Endothelial cell of umbilical vein (primary cell): ENCODE measurements at regions not wholly inside any gene's neighbourhood (a gene's known extent, or its start where the extent isn't known, plus 50 kb on each side); places are given as distances from the start of the nearest gene placed in this dataset.

ENCODE experiments used
- BruUV-seq: library from RNA; stranded (reverse); fragments of 400-500 nt; replicated peaks from 2 replicates; lab custom pipeline; 2021; lab: Mats Ljungman, UMichigan
- CTCF ChIA-PET: fragments of 300-600, 350-600 bp; sonication (Branson Sonifier 250); formaldehyde crosslinking; loops from one replicate; lab custom pipeline; 2021; ENCODE audit warnings: antibody characterized with exemption, inconsistent platforms; lab: Charles Lee
- POLR2A ChIA-PET: fragments of 300-600, 350-600 bp; sonication (Branson Sonifier 250); formaldehyde crosslinking; loops from one replicate; lab custom pipeline; 2021; ENCODE audit warnings: antibody characterized with exemption, inconsistent platforms; lab: Charles Lee
- DNase-seq: peaks from one replicate; pipeline ENCODE4 v3.0.0-alpha.2; 2011; ENCODE audit warnings: low read depth, low spot score
- FAIRE-seq: peaks from 2 replicates; lab custom pipeline; 2011; peaks lifted over from hg19 to GRCh38; lab: Jason Lieb, UNC
- H2AFZ ChIP-seq: 2 replicates; pipeline ENCODE4 v1.6.0; 2012; ENCODE audit warnings: low read depth, low read length, control low read depth, inconsistent platforms
- H3K27ac ChIP-seq: 2 replicates; pipeline ENCODE4 v1.5.1; 2011; ENCODE audit warnings: low read depth, mild to moderate bottlenecking, control low read depth, low read length, moderate library complexity; ENCODE audit not compliant: insufficient read depth
- H3K27me3 ChIP-seq, 2 experiments: 2 replicates each; pipeline versions ENCODE4 v1.6.0 to v1.6.1; 2011; ENCODE audit warnings: low read length in 2 of 2, mixed read lengths in 1 of 2; ENCODE audit not compliant: control insufficient read depth in 2 of 2, insufficient read depth in 2 of 2
- H3K36me3 ChIP-seq, 2 experiments: 2 replicates in 1 of 2; 3 replicates in 1 of 2; pipeline ENCODE4 v1.5.1; 2011; ENCODE audit warnings: low read length in 2 of 2, mild to moderate bottlenecking in 1 of 2, moderate library complexity in 1 of 2; ENCODE audit not compliant: control insufficient read depth in 2 of 2, insufficient read depth in 2 of 2; ENCODE audit errors: extremely low read depth in 1 of 2
- H3K4me1 ChIP-seq: 3 replicates; pipeline ENCODE4 v1.5.1; 2011; ENCODE audit warnings: mild to moderate bottlenecking, low read length; ENCODE audit not compliant: control insufficient read depth, insufficient read depth; ENCODE audit errors: extremely low read depth
- H3K4me2 ChIP-seq: 2 replicates; pipeline ENCODE4 v1.6.1; 2011; ENCODE audit warnings: low read length, control low read depth, mixed read lengths; ENCODE audit not compliant: insufficient read depth
- H3K4me3 ChIP-seq, 3 experiments: fragments of 200-600 bp in 1 of 3; sonication (generic), shearing (Covaris generic) in 1 of 3; replicated peaks in 1 of 3; 2 replicates each; pipeline ENCODE4 v1.5.1; 2011 to 2016; ENCODE audit warnings: control low read depth in 3 of 3, low read length in 3 of 3, mild to moderate bottlenecking in 2 of 3, inconsistent platforms in 1 of 3, low read depth in 1 of 3, moderate library complexity in 1 of 3; ENCODE audit not compliant: insufficient read depth in 1 of 3
- H3K79me2 ChIP-seq: 2 replicates; pipeline ENCODE4 v1.6.0; 2012; ENCODE audit warnings: low read length, inconsistent platforms; ENCODE audit not compliant: control insufficient read depth, insufficient read depth
- H3K9ac ChIP-seq: replicated peaks from 2 replicates; pipeline ENCODE3; 2011; ENCODE audit warnings: low read length, control low read depth; ENCODE audit not compliant: insufficient read depth; ENCODE audit errors: extremely low read depth
- H3K9me1 ChIP-seq: replicated peaks from 3 replicates; pipeline ENCODE4 v1.6.0; 2011; ENCODE audit warnings: mild to moderate bottlenecking, low read length; ENCODE audit not compliant: control insufficient read depth, insufficient read depth; ENCODE audit errors: extremely low read depth
- H3K9me3 ChIP-seq: replicated peaks from 2 replicates; pipeline ENCODE4 v1.5.1; 2012; ENCODE audit warnings: low read length, inconsistent platforms; ENCODE audit not compliant: control insufficient read depth, insufficient read depth
- H4K20me1 ChIP-seq: replicated peaks from 2 replicates; pipeline ENCODE3; 2011; ENCODE audit warnings: mild to moderate bottlenecking, low read length; ENCODE audit not compliant: control insufficient read depth, insufficient read depth; ENCODE audit errors: extremely low read depth
- EZH2 ChIP-seq: IDR thresholded peaks from 2 replicates; pipeline ENCODE4 v1.6.1; 2012; ENCODE audit warnings: borderline replicate concordance, low read depth, mild to moderate bottlenecking, moderate library complexity, low read length, inconsistent platforms; ENCODE audit not compliant: severe bottlenecking
- FOS ChIP-seq: IDR thresholded peaks from 2 replicates; pipeline ENCODE4 v1.6.1; 2011; ENCODE audit warnings: mild to moderate bottlenecking, low read length, moderate library complexity, borderline replicate concordance; ENCODE audit not compliant: insufficient read depth
- GATA2 ChIP-seq: IDR thresholded peaks from 2 replicates; pipeline ENCODE4 v1.7.0; 2011; ENCODE audit warnings: low read depth, mild to moderate bottlenecking, moderate library complexity, mixed read lengths, low read length; ENCODE audit not compliant: insufficient read length, insufficient read depth
- JUN ChIP-seq: IDR thresholded peaks from 2 replicates; pipeline ENCODE4 v1.6.1; 2011; ENCODE audit warnings: borderline replicate concordance, low read depth; ENCODE audit not compliant: insufficient read length, insufficient read depth
- MYC ChIP-seq: IDR thresholded peaks from one replicate; pipeline ENCODE4 v1.6.1; 2011; ENCODE audit warnings: mild to moderate bottlenecking, low read depth, low read length
- POLR2A ChIP-seq: IDR thresholded peaks from 2 replicates; pipeline ENCODE4 v1.6.1; 2012; ENCODE audit warnings: low read depth, mild to moderate bottlenecking, control low read depth, low read length
- POLR2AphosphoS5 ChIP-seq: IDR thresholded peaks from 2 replicates; pipeline ENCODE4 v1.6.1; 2012; ENCODE audit warnings: low read depth, mild to moderate bottlenecking, control low read depth, low read length, moderate library complexity; ENCODE audit not compliant: insufficient read depth
- dilution Hi-C: fragments of 300-500 bp; cut with MboI; formaldehyde crosslinking; loops from one replicate; pipeline ENCODE4 v1.15.0; 2019; ENCODE audit warnings: low sequenced_read_pairs; ENCODE audit not compliant: extremely low pct_ligation_motif_present
- intact Hi-C: fragments of 100-400 bp; cut with micrococcal nuclease; formaldehyde crosslinking; loops from one replicate; pipeline ENCODE4 v1.10.0; 2022
- TF ChIP-seq, protein P1 (sequence below), 2 donors: IDR thresholded peaks; 1 replicate in 1 of 2; 2 replicates in 1 of 2; pipeline ENCODE4 v1.5.1; 2011; ENCODE audit warnings: low read length in 2 of 2, mild to moderate bottlenecking in 2 of 2, moderate library complexity in 2 of 2, control low read depth in 1 of 2, inconsistent platforms in 1 of 2, low read depth in 1 of 2; ENCODE audit not compliant: insufficient read depth in 1 of 2; ENCODE audit errors: extremely low read depth in 1 of 2
- TF ChIP-seq, protein P2 (sequence below): IDR thresholded peaks from 2 replicates; pipeline ENCODE4 v1.6.1; 2011; ENCODE audit not compliant: insufficient read depth, insufficient read length

DNA sequence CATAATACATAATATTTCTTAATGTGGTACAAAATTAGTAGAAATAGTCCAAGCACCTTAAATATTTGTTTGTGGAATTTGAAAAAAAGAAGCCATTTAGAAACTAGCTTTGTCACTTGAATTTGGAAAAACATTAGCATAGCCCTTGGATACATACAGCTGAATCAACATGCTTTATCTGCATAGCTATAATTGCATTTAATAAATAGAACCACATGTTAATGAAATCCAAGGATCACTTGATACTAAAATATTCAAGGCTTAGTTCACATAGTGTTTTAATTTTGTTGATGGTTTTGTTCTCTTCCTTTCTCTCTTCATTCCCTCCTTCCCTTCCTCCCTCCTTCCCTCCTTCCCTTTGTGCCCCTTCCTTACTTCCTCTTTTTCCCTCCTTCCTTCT lies 169.4 kb upstream of the NRXN1 start:
- H3K79me2 ChIP-seq = no peaks in the 10 kb centered on the region
- intact Hi-C loops (no loop called here), dilution Hi-C loops (no loop called here)
- no peaks in the 10 kb centered on the region for H3K4me1 ChIP-seq
- H3K9ac ChIP-seq = no peak overlapping the region
- DNase-seq = no peak
- H3K27me3 ChIP-seq = no peaks in the 10 kb centered on the region
- ChIA-PET CTCF (no interaction called here), POLR2A (no interaction called here)
- H3K4me2 ChIP-seq = no peak overlapping the region
- TF ChIP-seq POLR2AphosphoS5 (no peak), POLR2A (no peak), JUN (no peak), GATA2 (no peak), FOS (no peak), MYC (no peak), EZH2 (no peak)
- TF ChIP-seq, protein P1, sequence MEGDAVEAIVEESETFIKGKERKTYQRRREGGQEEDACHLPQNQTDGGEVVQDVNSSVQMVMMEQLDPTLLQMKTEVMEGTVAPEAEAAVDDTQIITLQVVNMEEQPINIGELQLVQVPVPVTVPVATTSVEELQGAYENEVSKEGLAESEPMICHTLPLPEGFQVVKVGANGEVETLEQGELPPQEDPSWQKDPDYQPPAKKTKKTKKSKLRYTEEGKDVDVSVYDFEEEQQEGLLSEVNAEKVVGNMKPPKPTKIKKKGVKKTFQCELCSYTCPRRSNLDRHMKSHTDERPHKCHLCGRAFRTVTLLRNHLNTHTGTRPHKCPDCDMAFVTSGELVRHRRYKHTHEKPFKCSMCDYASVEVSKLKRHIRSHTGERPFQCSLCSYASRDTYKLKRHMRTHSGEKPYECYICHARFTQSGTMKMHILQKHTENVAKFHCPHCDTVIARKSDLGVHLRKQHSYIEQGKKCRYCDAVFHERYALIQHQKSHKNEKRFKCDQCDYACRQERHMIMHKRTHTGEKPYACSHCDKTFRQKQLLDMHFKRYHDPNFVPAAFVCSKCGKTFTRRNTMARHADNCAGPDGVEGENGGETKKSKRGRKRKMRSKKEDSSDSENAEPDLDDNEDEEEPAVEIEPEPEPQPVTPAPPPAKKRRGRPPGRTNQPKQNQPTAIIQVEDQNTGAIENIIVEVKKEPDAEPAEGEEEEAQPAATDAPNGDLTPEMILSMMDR (IDR thresholded peaks at IDR 0.05; ENCODE audit: extremely low read depth in 1 of 2, insufficient read depth in 1 of 2, low read depth in 1 of 2, low read length in 2 of 2) = no peak
- TF ChIP-seq, protein P2, sequence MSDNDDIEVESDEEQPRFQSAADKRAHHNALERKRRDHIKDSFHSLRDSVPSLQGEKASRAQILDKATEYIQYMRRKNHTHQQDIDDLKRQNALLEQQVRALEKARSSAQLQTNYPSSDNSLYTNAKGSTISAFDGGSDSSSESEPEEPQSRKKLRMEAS = no peak
- no peak for FAIRE-seq
- H3K9me3 ChIP-seq = peaks cover 2% of the 10 kb centered on the region
- H4K20me1 ChIP-seq = no peaks in the 10 kb centered on the region
- H2AFZ ChIP-seq = no peak overlapping the region
- no peak overlapping the region for H3K4me3 ChIP-seq
- no TSS peak for BruUV-seq
- H3K9me1 ChIP-seq = no peaks in the 10 kb centered on the region
- no peak overlapping the region for H3K27ac ChIP-seq
- no peaks in the 10 kb centered on the region for H3K36me3 ChIP-seq
